Transverse colon (tissue), 4 donors: ENCODE measurements at regions not wholly inside any gene's neighbourhood (a gene's known extent, or its start where the extent isn't known, plus 50 kb on each side); places are given as distances from the start of the nearest gene placed in this dataset.

Source experiments
- CTCF ChIP-seq, 5 experiments: fragments of 200-600 bp in 3 of 5; fragments of 450-650 bp in 2 of 5; sonication (generic) in 3 of 5; IDR thresholded peaks; 1 replicate in 2 of 5; 2 replicates in 3 of 5; pipeline ENCODE4 v1.5.1; 2016 to 2017; ENCODE audit warnings: antibody characterized with exemption in 5 of 5, inconsistent platforms in 3 of 5, mild to moderate bottlenecking in 2 of 5, moderate library complexity in 1 of 5
- EP300 ChIP-seq: sonication (generic); formaldehyde crosslinking; IDR thresholded peaks from one replicate; pipeline ENCODE4 v1.6.1; 2017; ENCODE audit warnings: antibody characterized with exemption, low read depth
- POLR2A ChIP-seq: fragments of 450-650 bp; IDR thresholded peaks from one replicate; pipeline ENCODE4 v1.6.1; 2016; ENCODE audit warnings: antibody characterized with exemption, mild to moderate bottlenecking, moderate library complexity
- POLR2AphosphoS5 ChIP-seq, 3 donors: sonication (generic); formaldehyde crosslinking; IDR thresholded peaks; one replicate each; pipeline ENCODE4 v1.6.1; 2016; ENCODE audit warnings: antibody characterized with exemption in 3 of 3

- TF ChIP-seq CTCF (IDR thresholded peaks at IDR 0.05) (no peak), POLR2A (no peak), EP300 (no peak), POLR2AphosphoS5 (IDR thresholded peaks at IDR 0.05) (no peak)
These were observed 796.8 kb downstream of the XPNPEP1 start for GRCh38 chr10:109126541-109126940.
